ENCODE measurements at regions not wholly inside any gene's neighbourhood (a gene's known extent, or its start where the extent isn't known, plus 50 kb on each side); places are given as distances from the start of the nearest gene placed in this dataset.

- no peak overlapping the region for H3K9ac ChIP-seq (ENCODE audit: insufficient read length, low read depth)
- peak; percentile 51 for DNase-seq (ENCODE audit: low read depth, low spot score)
- H3K9me3 ChIP-seq (ENCODE audit: insufficient read depth, low read length): no peaks in the 10 kb centered on the region
- no peaks in the 10 kb centered on the region for H3K27me3 ChIP-seq (ENCODE audit: insufficient read depth, insufficient read length)
- no peak overlapping the region for H3K4me3 ChIP-seq (ENCODE audit: insufficient read length, low read depth)
- no peaks in the 10 kb centered on the region for H3K36me3 ChIP-seq (ENCODE audit: insufficient read depth, insufficient read length, low read length)
- H3K4me1 ChIP-seq (ENCODE audit: insufficient read depth, insufficient read length): no peaks in the 10 kb centered on the region
- TF ChIP-seq YY1 (IDR thresholded peaks at IDR 0.05; ENCODE audit: insufficient read depth, insufficient read length): no peak
- no peak for TF ChIP-seq ZNF274 (IDR thresholded peaks at IDR 0.05; ENCODE audit: low read depth, low read length)
- no peak for TF ChIP-seq SUZ12 (IDR thresholded peaks at IDR 0.05; ENCODE audit: extremely low read depth, insufficient read depth, insufficient read length)
These were observed 90.4 kb upstream of the SLC35G4 start for GRCh38 chr18:11518788-11519685.

- no peak for TF ChIP-seq SUZ12 (IDR thresholded peaks at IDR 0.05; ENCODE audit: extremely low read depth, insufficient read depth, insufficient read length)
- TF ChIP-seq ZNF274 (IDR thresholded peaks at IDR 0.05; ENCODE audit: low read depth, low read length): no peak
- no peak for TF ChIP-seq YY1 (IDR thresholded peaks at IDR 0.05; ENCODE audit: insufficient read depth, insufficient read length)
These were observed 91.7 kb upstream of the SLC35G4 start for GRCh38 chr18:11517704-11518103.

GRCh38 chr18:11516751-11517503 lies 92.5 kb upstream of the SLC35G4 start:
- TF ChIP-seq ZNF274 (IDR thresholded peaks at IDR 0.05; ENCODE audit: low read depth, low read length): no peak
- TF ChIP-seq SUZ12 (IDR thresholded peaks at IDR 0.05; ENCODE audit: extremely low read depth, insufficient read depth, insufficient read length): no peak
- no peak for TF ChIP-seq YY1 (IDR thresholded peaks at IDR 0.05; ENCODE audit: insufficient read depth, insufficient read length)

More at GRCh38 chr18:11517704-11518103, 91.7 kb upstream of the SLC35G4 start:
- Histone ChIP-seq H3K36me3 (ENCODE audit: insufficient read depth, insufficient read length, low read length) (no peaks in the 10 kb centered on the region), H3K9me3 (ENCODE audit: insufficient read depth, low read length) (no peaks in the 10 kb centered on the region), H3K4me1 (ENCODE audit: insufficient read depth, insufficient read length) (no peaks in the 10 kb centered on the region), H3K9ac (ENCODE audit: insufficient read length, low read depth) (no peak overlapping the region), H3K27me3 (ENCODE audit: insufficient read depth, insufficient read length) (no peaks in the 10 kb centered on the region), H3K4me3 (ENCODE audit: insufficient read length, low read depth) (no peak overlapping the region)
- no peak for DNase-seq (ENCODE audit: low read depth, low spot score)

GRCh38 chr18:11514267-11514666 lies 95.1 kb upstream of the SLC35G4 start:
- DNase-seq (ENCODE audit: low read depth, low spot score): no peak
- Histone ChIP-seq H3K9ac (ENCODE audit: insufficient read length, low read depth) (no peak overlapping the region), H3K9me3 (ENCODE audit: insufficient read depth, low read length) (no peaks in the 10 kb centered on the region), H3K27me3 (ENCODE audit: insufficient read depth, insufficient read length) (no peaks in the 10 kb centered on the region), H3K36me3 (ENCODE audit: insufficient read depth, insufficient read length, low read length) (no peaks in the 10 kb centered on the region), H3K4me1 (ENCODE audit: insufficient read depth, insufficient read length) (no peaks in the 10 kb centered on the region), H3K4me3 (ENCODE audit: insufficient read length, low read depth) (no peak overlapping the region)
- TF ChIP-seq SUZ12 (IDR thresholded peaks at IDR 0.05; ENCODE audit: extremely low read depth, insufficient read depth, insufficient read length) (no peak), ZNF274 (IDR thresholded peaks at IDR 0.05; ENCODE audit: low read depth, low read length) (no peak), YY1 (IDR thresholded peaks at IDR 0.05; ENCODE audit: insufficient read depth, insufficient read length) (no peak)

More at GRCh38 chr18:11516751-11517503, 92.5 kb upstream of the SLC35G4 start:
- Histone ChIP-seq H3K36me3 (ENCODE audit: insufficient read depth, insufficient read length, low read length) (no peaks in the 10 kb centered on the region), H3K27me3 (ENCODE audit: insufficient read depth, insufficient read length) (no peaks in the 10 kb centered on the region), H3K4me1 (ENCODE audit: insufficient read depth, insufficient read length) (no peaks in the 10 kb centered on the region), H3K9ac (ENCODE audit: insufficient read length, low read depth) (no peak overlapping the region), H3K4me3 (ENCODE audit: insufficient read length, low read depth) (no peak overlapping the region), H3K9me3 (ENCODE audit: insufficient read depth, low read length) (no peaks in the 10 kb centered on the region)
- DNase-seq (ENCODE audit: low read depth, low spot score): no peak

GRCh38 chr18:11512096-11513025 lies 97.0 kb upstream of the SLC35G4 start:
- Histone ChIP-seq H3K4me1 (ENCODE audit: insufficient read depth, insufficient read length) (no peaks in the 10 kb centered on the region), H3K9ac (ENCODE audit: insufficient read length, low read depth) (no peak overlapping the region)

GRCh38 chr18:11511434-11512095 lies 97.8 kb upstream of the SLC35G4 start:
- no peaks in the 10 kb centered on the region for H3K9me3 ChIP-seq (ENCODE audit: insufficient read depth, low read length)
- H3K9ac ChIP-seq (ENCODE audit: insufficient read length, low read depth): no peak overlapping the region
- H3K4me1 ChIP-seq (ENCODE audit: insufficient read depth, insufficient read length): no peaks in the 10 kb centered on the region
- no peak overlapping the region for H3K4me3 ChIP-seq (ENCODE audit: insufficient read length, low read depth)
- no peaks in the 10 kb centered on the region for H3K36me3 ChIP-seq (ENCODE audit: insufficient read depth, insufficient read length, low read length)
- no peak for DNase-seq (ENCODE audit: low read depth, low spot score)
- no peaks in the 10 kb centered on the region for H3K27me3 ChIP-seq (ENCODE audit: insufficient read depth, insufficient read length)
- TF ChIP-seq YY1 (IDR thresholded peaks at IDR 0.05; ENCODE audit: insufficient read depth, insufficient read length): no peak
- TF ChIP-seq SUZ12 (IDR thresholded peaks at IDR 0.05; ENCODE audit: extremely low read depth, insufficient read depth, insufficient read length): no peak
- no peak for TF ChIP-seq ZNF274 (IDR thresholded peaks at IDR 0.05; ENCODE audit: low read depth, low read length)

More at GRCh38 chr18:11512096-11513025, 97.0 kb upstream of the SLC35G4 start:
- no peaks in the 10 kb centered on the region for H3K9me3 ChIP-seq (ENCODE audit: insufficient read depth, low read length)
- no peaks in the 10 kb centered on the region for H3K27me3 ChIP-seq (ENCODE audit: insufficient read depth, insufficient read length)
- H3K36me3 ChIP-seq (ENCODE audit: insufficient read depth, insufficient read length, low read length): no peaks in the 10 kb centered on the region
- DNase-seq (ENCODE audit: low read depth, low spot score): no peak
- no peak for TF ChIP-seq YY1 (IDR thresholded peaks at IDR 0.05; ENCODE audit: insufficient read depth, insufficient read length)
- TF ChIP-seq ZNF274 (IDR thresholded peaks at IDR 0.05; ENCODE audit: low read depth, low read length): no peak
- TF ChIP-seq SUZ12 (IDR thresholded peaks at IDR 0.05; ENCODE audit: extremely low read depth, insufficient read depth, insufficient read length): no peak
- H3K4me3 ChIP-seq (ENCODE audit: insufficient read length, low read depth): no peak overlapping the region
